Activated naive CD4-positive, alpha-beta T cell treated with anti-CD3 and anti-CD28 coated beads, Interleukin-2, amount 10 ng/mL, durations not matched to agents 7 days and 5 days (primary cell): ENCODE measurements at regions not wholly inside any gene's neighbourhood (a gene's known extent, or its start where the extent isn't known, plus 50 kb on each side); places are given as distances from the start of the nearest gene placed in this dataset.

ENCODE experiments used
- CTCF ChIA-PET: fragments of 350-600 bp; sonication (Branson Sonifier 250); formaldehyde crosslinking; loops from one replicate; lab custom pipeline; 2021; ENCODE audit warnings: antibody characterized with exemption; lab: Charles Lee
- DNase-seq: peaks from one replicate; pipeline ENCODE4 v3.0.0-alpha.2; 2020
- H3K27ac Mint-ChIP-seq: one replicate; pipeline ENCODE4 v1.8.0; 2021; ENCODE audit warnings: mild to moderate bottlenecking, moderate library complexity, mixed read lengths
- H3K27me3 Mint-ChIP-seq: one replicate; pipeline ENCODE4 v1.8.0; 2021; ENCODE audit warnings: mild to moderate bottlenecking, mixed read lengths
- H3K36me3 Mint-ChIP-seq: one replicate; pipeline ENCODE4 v1.8.0; 2021; ENCODE audit warnings: mixed read lengths
- H3K4me1 Mint-ChIP-seq: one replicate; pipeline ENCODE4 v1.8.0; 2021; ENCODE audit warnings: mixed read lengths
- H3K4me3 Mint-ChIP-seq: one replicate; pipeline ENCODE4 v1.8.0; 2021; ENCODE audit warnings: mild to moderate bottlenecking, moderate library complexity, mixed read lengths
- H3K9me3 Mint-ChIP-seq: one replicate; pipeline ENCODE4 v1.8.0; 2021; ENCODE audit warnings: mixed read lengths

DNA sequence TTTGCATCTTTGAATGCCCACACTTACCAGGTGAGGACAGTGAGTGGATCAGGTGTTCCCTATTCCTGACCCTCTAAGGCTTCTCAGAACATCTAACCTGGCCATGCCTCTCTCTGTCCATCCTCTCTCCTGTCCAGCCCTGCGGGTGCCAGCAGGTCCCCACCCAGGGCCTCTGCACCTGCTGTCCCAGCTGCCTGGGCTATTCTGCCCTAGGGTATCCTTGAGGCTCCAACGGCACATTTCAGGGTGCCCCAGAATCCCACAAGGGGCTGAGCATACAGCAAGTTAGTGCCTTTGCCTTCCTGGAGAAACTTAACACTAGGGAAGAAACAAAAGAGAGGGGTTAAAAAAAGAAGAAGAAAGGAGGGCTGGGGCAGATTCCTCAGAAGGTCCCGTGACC lies 107.4 kb downstream of the UNCX start:
- no peak overlapping the region for H3K27ac Mint-ChIP-seq
- CTCF ChIA-PET = no interaction called here
- H3K4me3 Mint-ChIP-seq = no peak overlapping the region
- no peak for DNase-seq
- H3K27me3 Mint-ChIP-seq = peaks cover 25% of the 10 kb centered on the region
- H3K36me3 Mint-ChIP-seq = no peaks in the 10 kb centered on the region
- H3K4me1 Mint-ChIP-seq = no peaks in the 10 kb centered on the region
- peaks cover 9% of the 10 kb centered on the region for H3K9me3 Mint-ChIP-seq

DNA sequence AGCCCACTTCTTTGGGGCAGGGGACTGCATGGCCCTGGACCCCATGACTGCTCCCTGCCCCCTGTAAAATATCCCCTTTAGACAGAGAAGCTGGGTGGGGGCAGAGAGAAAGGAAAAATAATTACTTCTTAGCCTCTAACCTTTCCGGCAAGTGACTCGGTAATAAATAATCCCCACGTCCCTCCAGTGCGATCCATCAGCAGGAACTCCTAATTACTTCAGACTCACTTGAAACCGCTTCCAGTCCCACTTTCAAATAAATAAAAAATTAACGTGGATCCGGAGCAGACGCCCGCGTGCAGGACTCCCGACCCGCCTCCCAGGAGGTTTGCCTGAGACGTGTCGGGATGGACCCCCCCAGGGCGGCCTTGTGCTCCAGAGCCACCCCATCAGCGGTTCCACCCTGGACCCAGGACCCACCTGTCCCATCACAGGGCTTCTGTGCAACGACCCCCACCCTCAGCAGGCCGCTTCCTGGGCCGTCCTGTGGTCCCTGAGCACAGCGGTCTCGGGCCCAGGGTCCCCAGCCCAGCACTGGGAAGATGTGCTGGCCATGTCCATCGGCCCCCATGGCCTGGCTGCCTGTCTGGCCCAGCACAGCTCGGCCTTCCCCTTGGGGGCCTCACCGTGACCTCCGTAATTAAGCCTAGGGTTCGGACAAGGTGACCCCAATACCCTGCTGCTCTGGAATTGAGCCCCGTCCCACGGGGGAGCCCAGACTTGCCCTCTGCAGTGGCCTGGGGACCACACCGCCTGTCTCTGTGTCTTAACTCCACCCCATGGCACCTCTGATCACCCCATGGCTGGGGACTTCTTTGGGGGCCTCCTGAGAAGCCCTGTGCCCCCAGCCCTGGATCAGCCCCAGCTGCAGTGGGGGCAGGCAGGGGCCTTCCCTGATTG lies 108.0 kb downstream of the UNCX start:
- CTCF ChIA-PET = no interaction called here
- Mint-ChIP-seq H3K4me1 (no peaks in the 10 kb centered on the region), H3K9me3 (peaks cover 9% of the 10 kb centered on the region), H3K27ac (no peak overlapping the region), H3K36me3 (no peaks in the 10 kb centered on the region), H3K4me3 (no peak overlapping the region), H3K27me3 (peaks cover 25% of the 10 kb centered on the region)
- DNase-seq = no peak

DNA sequence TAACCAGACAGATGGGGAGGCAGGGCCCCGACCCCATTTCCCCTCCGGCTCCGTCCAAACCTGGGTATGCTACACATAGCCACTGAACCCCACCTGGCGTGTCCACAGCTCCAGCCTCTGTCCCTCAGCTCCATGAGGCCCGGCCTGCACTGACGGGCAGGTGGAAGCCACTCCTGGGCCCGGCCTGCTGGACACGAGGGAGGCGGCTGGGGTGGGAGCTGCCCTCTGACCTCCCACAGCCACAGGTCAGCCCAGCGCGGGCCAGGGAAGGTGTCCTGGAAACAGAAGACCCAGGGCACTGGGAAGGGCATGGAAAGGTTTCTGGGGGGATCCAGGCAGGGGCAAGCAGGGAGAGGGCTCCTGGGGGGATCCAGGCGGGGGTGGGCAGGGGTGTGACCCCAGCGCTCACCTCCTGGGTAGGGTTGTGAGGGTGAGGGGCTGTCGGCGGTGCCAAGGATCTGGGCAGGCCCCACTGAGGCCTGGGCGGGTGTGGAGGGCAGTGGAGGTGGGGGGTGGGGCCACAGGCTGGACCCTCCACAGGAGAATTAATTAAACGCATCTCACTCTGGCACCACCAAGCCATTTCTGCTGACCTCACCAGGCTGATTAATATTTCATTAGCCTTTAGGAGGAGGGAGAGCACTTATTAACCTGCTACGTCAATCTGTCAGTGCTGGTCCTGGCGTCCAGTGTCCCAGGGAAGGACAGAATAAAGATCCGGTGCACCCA lies 108.9 kb downstream of the UNCX start:
- CTCF ChIA-PET = no interaction called here
- H3K4me1 Mint-ChIP-seq = no peaks in the 10 kb centered on the region

DNA sequence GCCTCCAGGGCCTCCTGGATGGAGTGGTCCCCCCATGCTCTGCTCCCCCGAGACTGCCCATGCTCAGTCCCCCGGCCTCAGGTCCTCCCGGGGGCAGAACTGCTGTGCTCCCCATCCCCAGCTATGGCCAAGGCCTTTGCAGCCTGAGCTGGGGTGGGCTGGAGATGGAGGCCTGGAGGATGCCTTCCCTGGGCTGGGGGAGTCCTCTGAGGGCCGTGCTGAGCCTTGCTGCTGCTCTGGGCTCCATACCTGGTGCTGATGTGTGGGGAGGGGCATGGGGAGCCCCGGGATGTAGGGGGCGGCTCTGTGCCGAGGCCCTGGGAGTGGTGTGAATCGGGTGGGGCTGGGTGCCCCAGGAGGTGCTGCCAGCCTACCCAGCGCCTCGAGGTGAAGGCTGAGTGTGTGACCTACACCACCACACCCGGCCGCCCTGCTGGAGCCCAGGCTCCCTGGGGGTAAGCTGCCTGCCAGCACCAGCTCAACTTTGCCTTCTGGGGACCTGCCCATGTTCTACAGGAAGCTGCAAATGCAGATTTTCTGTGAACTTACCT lies 109.5 kb downstream of the UNCX start:
- CTCF ChIA-PET = no interaction called here

More for the DNA sequence above, 108.9 kb downstream of the UNCX start:
- no peak overlapping the region for H3K4me3 Mint-ChIP-seq
- H3K9me3 Mint-ChIP-seq = peaks cover 9% of the 10 kb centered on the region
- DNase-seq = no peak
- H3K27ac Mint-ChIP-seq = no peak overlapping the region
- H3K27me3 Mint-ChIP-seq = peaks cover 25% of the 10 kb centered on the region
- no peaks in the 10 kb centered on the region for H3K36me3 Mint-ChIP-seq

DNA sequence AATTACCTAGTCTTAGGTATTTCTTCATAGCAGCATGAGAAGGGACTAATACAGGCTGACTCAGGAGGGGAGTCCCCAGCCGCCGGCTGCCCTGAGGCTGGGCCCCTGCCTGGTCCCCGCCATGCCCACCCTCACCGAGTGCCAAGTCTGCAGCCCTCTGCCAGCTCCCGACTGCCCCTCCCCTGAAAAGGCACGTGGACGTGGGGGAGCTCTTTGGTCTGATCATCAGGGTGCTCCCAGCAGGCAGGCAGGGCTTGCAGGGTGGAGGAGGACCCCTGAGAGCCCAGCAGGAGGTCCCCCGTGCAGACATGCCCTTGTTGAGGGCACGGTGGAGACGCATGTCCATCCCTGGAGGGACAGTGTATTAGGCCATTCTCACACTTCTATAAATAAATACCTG lies 110.9 kb downstream of the UNCX start:
- H3K4me1 Mint-ChIP-seq = no peaks in the 10 kb centered on the region
- peaks cover 23% of the 10 kb centered on the region for H3K27me3 Mint-ChIP-seq
- DNase-seq = no peak
- CTCF ChIA-PET = no interaction called here
- no peak overlapping the region for H3K4me3 Mint-ChIP-seq
- no peaks in the 10 kb centered on the region for H3K36me3 Mint-ChIP-seq
- peaks cover 2% of the 10 kb centered on the region for H3K9me3 Mint-ChIP-seq
- H3K27ac Mint-ChIP-seq = no peak overlapping the region

More for the DNA sequence above, 109.5 kb downstream of the UNCX start:
- DNase-seq = no peak
- Mint-ChIP-seq H3K4me3 (no peak overlapping the region), H3K9me3 (peaks cover 5% of the 10 kb centered on the region), H3K27ac (no peak overlapping the region), H3K27me3 (peaks cover 25% of the 10 kb centered on the region), H3K4me1 (no peaks in the 10 kb centered on the region), H3K36me3 (no peaks in the 10 kb centered on the region)

DNA sequence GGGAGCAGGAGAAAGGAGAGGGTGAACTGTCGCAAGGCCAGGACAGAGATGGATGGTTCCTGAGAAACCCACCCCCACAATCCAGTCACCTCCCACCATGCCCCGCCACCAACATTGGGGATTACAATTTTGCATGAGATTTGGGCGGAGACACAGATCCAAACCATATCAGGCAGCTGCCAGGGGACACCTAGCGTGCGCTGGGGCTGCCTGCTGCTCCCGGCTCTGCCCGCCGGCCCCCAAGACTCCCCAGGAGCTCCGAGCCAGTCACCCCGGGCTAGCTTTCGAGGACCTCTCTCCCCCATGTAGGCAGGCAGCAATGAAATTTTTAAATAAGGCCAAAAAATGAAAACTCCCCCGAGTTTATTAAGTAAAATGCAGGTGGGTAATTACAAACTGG lies 111.7 kb downstream of the UNCX start:
- Mint-ChIP-seq H3K27ac (no peak overlapping the region), H3K9me3 (peaks cover 2% of the 10 kb centered on the region), H3K4me1 (no peaks in the 10 kb centered on the region), H3K36me3 (no peaks in the 10 kb centered on the region), H3K4me3 (no peak overlapping the region), H3K27me3 (peaks cover 18% of the 10 kb centered on the region)
- no peak for DNase-seq
- CTCF ChIA-PET = no interaction called here

DNA sequence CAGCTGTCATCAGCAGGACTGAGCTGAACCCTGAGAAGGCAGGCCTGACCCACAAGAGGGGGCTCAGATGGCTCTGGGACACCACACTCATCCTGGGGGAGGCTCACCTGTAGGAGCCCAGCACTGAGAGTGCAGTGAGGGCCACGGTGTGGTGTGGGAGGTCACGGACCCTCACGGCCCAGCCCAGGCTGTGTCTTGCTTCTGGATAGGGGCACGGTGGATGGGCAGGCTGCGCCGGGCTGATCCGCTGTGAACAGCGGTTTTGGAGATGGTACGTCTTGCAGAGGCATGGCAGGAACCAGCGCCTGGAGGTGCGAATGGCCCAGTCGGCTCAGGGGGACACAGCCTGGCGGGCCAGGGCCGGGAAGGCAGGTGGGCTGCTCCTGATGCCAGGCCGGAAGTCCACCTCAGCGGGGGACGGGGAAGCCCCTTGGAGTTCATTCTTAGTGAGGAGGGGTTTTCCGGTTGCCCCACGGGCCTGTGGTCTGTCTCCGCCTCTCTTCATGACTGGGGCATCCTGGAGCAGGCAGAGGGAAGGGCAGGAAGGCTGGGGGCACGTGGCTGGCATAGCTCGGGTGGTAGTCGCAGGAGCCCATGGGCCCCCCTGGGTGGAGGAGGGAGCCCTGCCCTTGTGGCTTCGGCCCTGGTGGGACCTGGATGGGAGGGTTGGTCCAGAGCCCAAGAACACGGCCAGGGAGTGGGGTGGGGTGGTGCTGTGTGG lies 112.5 kb downstream of the UNCX start:
- H3K4me1 Mint-ChIP-seq = no peaks in the 10 kb centered on the region
- H3K4me3 Mint-ChIP-seq = no peak overlapping the region
- H3K9me3 Mint-ChIP-seq = peaks cover 2% of the 10 kb centered on the region
- no peak overlapping the region for H3K27ac Mint-ChIP-seq
- DNase-seq = no peak
- peaks cover 11% of the 10 kb centered on the region for H3K27me3 Mint-ChIP-seq
- H3K36me3 Mint-ChIP-seq = no peaks in the 10 kb centered on the region
- CTCF ChIA-PET = no interaction called here

DNA sequence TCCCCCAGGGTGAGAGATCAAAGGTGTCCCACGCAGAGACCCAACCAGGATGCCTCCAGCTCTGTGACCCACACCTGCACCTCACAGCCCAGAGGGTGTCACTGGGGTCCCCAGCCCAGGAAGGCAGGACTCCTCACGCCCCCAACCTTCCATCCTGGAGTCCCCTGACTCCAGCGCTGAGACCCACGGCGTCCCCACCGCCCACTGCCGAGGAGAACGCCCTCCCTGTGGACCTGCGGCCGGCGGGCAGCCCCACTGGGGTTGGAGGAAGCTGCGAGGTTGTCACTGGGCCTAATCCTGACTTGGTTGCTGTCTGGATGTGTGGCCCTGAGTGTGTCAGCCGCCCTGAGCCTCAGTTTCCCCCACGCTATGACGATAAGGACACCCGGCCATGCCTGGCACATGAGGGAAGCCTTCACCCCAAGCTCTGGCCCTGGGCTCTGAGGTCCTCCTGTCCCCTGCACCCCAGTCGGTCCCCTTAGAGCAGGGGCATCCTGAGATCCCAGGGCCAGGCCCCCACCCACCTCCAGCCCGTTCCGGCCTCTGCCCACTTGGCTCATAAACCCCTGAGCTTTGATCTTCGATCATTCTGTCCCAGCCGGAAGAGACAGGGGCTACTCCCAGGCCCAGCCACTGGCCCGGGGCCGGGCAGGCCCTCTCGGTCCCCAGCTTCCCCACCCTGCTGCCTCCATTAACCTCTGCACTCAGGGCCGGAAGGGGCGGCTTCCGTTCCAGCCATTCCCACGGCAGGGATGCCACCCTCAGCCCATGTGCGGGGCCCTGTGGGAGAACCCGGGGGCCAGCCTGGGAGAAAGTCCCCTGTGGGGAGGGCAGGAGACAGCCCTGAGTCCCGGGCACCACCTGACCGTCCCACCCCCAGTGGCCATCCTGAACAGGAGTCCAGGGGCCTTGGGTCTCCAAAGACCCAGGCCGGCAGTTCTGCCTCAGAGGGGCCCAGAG lies 113.2 kb downstream of the MICALL2 start:
- Mint-ChIP-seq H3K27me3 (peaks cover 7% of the 10 kb centered on the region), H3K4me1 (no peaks in the 10 kb centered on the region), H3K4me3 (no peak overlapping the region), H3K27ac (no peak overlapping the region), H3K9me3 (peaks cover 2% of the 10 kb centered on the region), H3K36me3 (no peaks in the 10 kb centered on the region)
- CTCF ChIA-PET = no interaction called here
- no peak for DNase-seq

DNA sequence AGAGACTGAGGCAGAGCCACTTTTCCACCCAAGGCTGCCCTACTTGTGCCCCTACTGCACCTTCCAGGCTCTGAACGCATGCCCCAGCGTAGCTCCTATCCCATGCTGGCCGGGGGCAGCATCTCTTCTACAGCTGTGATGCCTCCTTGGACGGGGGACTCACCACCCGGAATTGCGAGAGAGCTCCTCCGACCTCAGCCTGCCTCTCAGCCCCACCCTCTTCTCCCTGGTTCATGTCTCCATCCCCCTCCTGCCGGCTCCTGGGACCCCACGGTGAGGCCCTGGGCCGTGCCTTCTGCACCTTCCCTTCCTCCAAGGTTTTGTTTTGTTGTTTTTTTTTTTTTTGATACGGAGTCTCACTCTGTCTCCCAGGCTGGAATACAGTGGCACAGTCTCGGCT lies 112.4 kb downstream of the MICALL2 start:
- H3K27ac Mint-ChIP-seq = no peak overlapping the region
- no peak for DNase-seq
- peaks cover 5% of the 10 kb centered on the region for H3K27me3 Mint-ChIP-seq
- H3K4me1 Mint-ChIP-seq = no peaks in the 10 kb centered on the region
- no peaks in the 10 kb centered on the region for H3K36me3 Mint-ChIP-seq
- no peak overlapping the region for H3K4me3 Mint-ChIP-seq
- CTCF ChIA-PET = no interaction called here
- H3K9me3 Mint-ChIP-seq = peaks cover 2% of the 10 kb centered on the region

DNA sequence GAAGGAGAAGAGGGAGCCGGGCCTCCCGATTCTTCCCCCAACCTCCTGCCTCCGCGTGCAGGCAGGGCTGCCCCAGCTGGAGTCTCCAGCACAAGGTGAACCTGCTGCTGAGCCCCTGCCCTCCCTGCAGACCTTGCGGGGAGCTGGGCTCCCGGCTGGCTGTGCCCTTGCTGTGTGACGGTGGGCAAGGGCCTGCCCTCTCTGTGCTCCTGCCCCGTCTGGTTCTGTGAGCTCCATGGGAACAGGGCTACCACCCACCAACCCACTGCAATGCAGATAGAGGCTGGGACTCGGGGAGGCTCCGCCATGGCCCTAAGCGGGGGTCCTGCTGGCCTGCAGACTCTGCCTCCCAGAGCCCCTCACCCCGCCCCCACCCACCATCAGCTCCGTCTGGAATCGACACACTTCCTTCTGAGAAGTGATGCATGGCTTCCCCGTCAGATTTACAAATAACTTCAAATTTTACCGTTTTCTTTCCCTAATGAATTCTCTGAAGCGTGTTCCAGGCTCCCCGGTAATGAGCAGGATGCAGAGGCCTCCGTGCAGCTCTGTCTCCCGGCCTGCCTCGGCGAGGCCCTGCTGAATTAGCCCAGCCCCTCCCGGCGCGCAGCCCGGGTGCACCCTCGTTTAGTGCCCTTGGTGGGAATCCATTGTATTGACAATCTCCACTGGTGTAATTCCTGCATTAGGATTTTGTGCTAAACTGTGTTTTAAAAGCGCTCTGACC lies 111.0 kb downstream of the MICALL2 start:
- no peak overlapping the region for H3K4me3 Mint-ChIP-seq
- peaks cover 5% of the 10 kb centered on the region for H3K27me3 Mint-ChIP-seq
- H3K36me3 Mint-ChIP-seq = no peaks in the 10 kb centered on the region
- CTCF ChIA-PET = no interaction called here
- no peaks in the 10 kb centered on the region for H3K4me1 Mint-ChIP-seq
- no peak overlapping the region for H3K27ac Mint-ChIP-seq
- H3K9me3 Mint-ChIP-seq = no peaks in the 10 kb centered on the region
- no peak for DNase-seq

DNA sequence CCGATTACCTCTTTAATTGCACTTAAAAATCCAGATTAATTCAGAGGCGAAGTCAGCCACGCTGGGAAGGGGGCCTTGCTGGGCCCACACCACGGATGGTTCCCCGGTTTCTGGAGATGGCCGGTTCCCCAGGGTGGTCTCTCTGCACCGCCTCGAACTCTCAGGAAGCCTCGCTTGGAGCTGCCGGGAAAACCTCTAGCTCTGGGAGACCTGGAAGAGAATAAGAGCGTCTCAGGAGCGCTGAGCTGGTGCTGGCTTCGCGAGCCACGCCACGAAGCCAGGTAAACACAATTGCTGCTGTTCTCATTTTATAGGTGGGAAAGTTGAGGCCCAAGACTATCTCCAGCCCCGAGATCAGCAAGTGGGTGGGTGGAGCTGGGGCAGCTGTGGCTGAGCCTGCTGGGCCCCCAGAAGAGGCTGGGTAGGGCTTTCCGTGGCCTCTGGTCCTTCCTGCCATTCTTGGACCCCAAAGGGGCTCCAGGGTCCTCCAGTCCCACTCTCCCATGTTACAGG lies 110.4 kb downstream of the MICALL2 start:
- Mint-ChIP-seq H3K4me1 (no peaks in the 10 kb centered on the region), H3K36me3 (no peaks in the 10 kb centered on the region), H3K27ac (no peak overlapping the region), H3K9me3 (no peaks in the 10 kb centered on the region), H3K27me3 (peaks cover 5% of the 10 kb centered on the region), H3K4me3 (no peak overlapping the region)
- DNase-seq = no peak
- CTCF ChIA-PET = no interaction called here

DNA sequence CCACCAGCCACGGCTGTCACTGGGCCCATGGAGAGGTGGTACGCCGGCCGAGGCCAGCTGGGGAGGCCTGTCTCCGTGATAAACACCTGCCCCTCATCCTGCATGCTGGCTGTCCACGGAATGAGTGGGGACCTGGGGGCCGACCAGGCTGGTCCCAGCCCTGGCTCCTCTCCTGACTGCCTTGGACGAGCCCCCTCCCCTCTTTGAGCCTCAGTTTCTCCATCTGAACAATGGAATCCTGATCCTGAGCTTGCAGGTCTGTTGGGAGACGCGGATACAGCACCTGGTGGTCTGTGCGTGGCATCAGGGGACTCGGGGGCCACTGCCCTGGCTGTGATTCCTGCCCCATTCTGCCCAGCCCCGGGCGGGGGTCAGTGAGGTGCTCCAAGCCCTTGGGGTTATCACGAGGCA lies 109.9 kb downstream of the MICALL2 start:
- no peaks in the 10 kb centered on the region for H3K36me3 Mint-ChIP-seq
- CTCF ChIA-PET = no interaction called here
- no peak for DNase-seq

More for the DNA sequence above, 109.9 kb downstream of the MICALL2 start:
- peaks cover 5% of the 10 kb centered on the region for H3K27me3 Mint-ChIP-seq
- no peaks in the 10 kb centered on the region for H3K4me1 Mint-ChIP-seq
- no peak overlapping the region for H3K27ac Mint-ChIP-seq
- H3K4me3 Mint-ChIP-seq = no peak overlapping the region
- no peaks in the 10 kb centered on the region for H3K9me3 Mint-ChIP-seq
